Ecto neural progenitor cell (in vitro differentiated cells): ENCODE measurements at regions not wholly inside any gene's neighbourhood (a gene's known extent, or its start where the extent isn't known, plus 50 kb on each side); places are given as distances from the start of the nearest gene placed in this dataset.

Experiments
- DNase-seq: peaks from one replicate; pipeline ENCODE4 v3.0.0-alpha.2; 2018; ENCODE audit warnings: low spot score

DNA sequence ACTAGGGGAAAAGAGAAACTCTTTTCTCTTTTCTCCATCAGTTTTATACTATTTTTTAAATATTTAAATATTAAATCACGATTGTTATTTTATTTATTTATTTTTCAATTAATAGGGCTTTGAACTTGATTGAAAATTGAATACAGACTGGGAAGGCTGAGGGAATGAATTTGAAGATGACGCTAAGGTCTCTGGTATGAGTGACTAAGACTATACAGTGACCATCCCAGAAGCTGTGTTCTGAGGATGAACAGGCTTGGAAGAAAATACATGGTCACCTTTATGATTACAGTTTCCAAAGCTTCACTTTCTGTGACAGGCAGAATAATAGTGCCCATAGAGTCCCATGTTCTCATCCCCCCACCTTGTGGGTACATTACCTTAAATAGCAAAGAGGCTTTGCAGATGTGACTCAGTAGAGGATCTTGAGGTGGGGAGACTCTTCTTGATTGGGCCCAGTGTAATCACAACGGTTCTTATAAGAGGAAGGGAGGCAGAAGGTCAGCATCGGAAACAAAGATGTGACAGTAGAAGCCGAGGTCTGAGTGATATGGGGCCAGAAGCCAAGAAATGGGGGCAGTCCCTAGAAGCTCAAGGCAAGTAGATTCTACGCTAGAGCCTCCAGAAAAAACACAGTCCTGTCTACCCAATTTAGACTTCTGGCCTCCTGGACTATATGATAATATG, 51.0 kb upstream of the LPP start:
- no peak for DNase-seq

DNA sequence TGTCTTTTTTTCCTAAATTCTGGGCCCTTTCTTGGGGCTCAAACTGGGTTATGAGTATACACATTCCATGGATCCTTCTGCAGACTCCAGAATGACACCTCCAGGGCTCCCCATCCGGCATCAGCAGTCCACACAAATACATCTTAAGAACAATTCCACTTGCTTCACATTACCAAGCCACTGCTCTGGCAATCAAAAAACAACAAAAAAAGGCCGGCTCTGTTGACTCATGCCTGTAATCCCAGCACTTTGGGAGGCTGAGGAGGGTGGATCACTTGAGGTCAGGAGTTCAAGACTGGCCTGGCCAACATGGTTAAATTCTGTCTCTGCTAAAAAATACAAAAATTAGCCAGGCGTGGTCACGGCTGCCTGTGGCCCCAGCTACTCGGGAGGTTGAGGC, 49.9 kb upstream of the LPP start:
- DNase-seq: no peak
